EH (cell line): ENCODE measurements at regions not wholly inside any gene's neighbourhood (a gene's known extent, or its start where the extent isn't known, plus 50 kb on each side); places are given as distances from the start of the nearest gene placed in this dataset.
"Not testable (repeated sequence)": the region's sequence is repeated elsewhere in the genome, so short reads cannot be mapped to it uniquely, and the experiment has no call there.

Experiments
- DNase-seq: peaks from one replicate; pipeline ENCODE4 v3.0.0-alpha.2; 2015; ENCODE audit warnings: low read depth

DNA sequence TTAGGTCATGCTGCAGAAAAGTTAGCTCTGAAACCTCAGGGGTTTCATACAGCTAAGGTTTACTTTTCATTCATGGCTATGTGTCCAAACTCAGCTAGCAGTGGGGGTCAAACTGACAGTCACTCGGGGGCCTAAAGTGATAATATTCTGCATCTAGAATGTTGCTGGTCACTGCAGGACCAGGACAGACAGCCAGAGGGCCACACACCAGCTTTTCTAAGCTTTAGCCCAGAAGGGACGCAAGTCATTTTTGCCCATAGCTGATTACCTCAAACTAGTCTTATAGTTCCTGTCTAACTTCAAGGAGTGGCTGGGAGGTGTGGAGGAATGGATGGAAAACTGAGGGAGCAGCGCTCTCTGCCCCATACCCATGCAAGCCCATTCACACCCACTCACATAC is 163.0 kb upstream of the NLRP1 start:
- DNase-seq: no peak

DNA sequence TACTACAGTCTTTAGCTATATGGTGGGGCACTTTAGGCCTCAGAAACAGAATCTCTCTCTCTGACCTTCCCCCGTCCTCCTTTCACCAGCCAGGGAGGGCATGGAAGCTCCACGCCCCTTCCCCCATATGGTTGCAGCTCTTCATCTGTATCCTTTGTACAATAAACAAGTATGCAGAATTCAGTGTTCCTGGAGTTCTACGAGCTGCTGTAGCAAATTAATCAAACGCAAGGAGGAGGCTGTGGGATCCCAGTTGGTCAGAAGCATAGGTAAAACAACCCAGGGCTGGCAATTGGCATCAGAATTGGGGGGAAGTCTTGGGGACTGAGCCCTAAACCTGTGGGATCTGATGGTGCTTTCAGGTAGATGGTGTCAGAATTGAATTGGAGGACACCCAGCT is 163.7 kb upstream of the NLRP1 start:
- DNase-seq: no peak

DNA sequence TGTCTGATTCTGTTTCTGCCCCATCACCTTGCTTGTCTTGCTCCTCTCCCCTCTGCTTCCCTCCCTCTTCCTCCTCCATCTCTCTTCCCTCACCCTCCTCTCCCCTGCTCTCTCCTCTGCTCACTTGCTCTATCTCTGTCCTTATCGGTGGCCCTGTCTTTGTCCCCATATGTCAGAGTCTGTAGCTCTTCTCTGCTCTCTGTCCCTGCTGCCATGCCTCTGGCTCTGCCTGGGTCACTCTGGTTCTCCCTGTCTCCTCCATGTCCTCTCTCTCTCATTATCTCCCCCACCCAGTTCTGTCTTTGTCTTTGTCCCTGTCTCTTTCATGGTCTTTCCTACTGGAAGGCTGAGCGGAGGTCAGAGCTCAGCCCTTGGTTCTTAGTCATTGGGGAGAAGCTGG is 169.1 kb upstream of the NLRP1 start:
- no peak for DNase-seq

DNA sequence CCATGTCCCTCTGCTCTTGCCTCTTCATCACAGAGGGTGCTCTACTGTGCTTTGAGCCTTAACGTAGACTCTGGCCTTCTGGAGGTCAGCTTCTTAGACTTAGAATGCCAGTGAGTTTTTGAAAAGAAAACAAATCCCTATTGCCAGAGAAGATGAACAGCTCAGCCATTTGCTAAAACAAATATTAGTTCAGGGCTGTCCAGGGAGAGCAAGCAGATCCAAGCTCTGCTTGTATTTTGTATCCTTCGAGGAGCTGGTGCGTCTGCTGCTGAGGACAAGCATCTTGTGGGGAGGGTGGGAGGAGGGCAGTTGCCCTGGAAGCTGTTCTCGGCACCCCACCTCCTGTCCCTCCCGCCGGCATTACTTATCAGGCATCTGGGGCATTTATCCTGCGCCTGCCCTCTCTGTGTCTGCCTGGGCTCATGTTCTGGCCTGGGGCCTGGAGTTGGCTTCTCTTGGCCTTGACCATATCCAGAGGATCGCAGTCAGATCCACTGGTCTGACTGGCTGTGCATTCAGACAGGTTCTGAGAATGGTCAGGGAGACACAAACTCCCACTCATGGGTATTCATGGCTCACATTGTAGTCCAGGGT is 173.1 kb upstream of the NLRP1 start:
- DNase-seq: no peak

DNA sequence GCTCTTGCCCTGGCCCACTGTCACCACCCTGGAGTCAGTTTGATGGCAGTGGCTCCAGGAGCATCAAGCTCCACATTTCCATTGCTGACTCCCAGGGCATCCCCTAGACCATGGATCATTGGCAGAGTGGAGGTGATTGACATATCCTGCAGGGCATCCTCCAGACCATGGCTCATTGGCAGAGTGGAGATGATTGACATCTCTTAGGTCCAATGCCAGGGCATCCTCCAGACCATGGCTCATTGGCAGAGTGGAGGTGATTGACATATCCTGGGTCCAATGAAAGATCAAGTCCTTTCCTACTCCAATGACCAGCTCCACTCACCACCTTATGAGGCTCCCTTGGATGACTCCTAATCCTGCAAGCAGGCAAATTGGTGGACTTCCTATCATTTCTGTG is 174.3 kb upstream of the NLRP1 start:
- peak; percentile 50 for DNase-seq

DNA sequence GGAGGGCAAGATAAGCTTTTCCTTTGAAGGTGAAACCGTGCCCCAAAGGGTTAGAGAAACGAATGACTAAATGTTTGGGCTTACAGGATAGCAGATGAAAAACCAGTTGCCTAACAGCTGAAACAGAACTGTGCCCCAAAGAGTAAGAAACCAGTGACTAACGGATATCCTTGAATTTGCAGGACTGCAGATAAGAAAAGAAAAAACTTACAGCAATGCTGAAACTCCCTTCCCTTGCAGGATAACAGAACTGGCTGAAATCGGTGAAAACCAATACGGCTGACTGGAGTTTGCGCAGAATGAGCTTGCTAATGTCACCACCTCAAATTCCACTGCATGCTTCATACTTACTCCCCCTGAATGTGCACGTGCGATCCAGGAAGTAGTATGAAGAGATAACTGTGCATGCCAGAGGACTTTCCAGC is 175.2 kb upstream of the NLRP1 start:
- DNase-seq: no peak

DNA sequence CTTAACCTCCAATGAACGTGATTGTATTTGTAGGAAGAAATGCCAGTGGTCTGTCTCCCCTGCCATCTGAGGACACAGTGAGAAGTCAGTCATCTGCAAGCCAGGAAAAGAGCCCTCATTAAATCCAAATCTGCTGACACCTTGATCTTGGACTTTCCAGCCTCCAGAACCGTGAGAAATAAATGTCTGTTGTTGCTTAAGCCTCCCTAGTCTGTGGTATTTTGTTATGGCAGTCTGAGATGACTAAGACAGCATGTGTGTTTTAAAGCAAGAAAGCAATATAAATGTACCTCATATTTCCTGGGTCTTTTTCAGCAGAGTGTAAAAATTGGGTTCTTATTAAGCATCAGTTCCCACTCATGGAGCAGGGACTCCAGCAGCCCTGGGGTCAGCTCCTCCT is 177.9 kb upstream of the NLRP1 start:
- DNase-seq: peak; percentile 39

DNA sequence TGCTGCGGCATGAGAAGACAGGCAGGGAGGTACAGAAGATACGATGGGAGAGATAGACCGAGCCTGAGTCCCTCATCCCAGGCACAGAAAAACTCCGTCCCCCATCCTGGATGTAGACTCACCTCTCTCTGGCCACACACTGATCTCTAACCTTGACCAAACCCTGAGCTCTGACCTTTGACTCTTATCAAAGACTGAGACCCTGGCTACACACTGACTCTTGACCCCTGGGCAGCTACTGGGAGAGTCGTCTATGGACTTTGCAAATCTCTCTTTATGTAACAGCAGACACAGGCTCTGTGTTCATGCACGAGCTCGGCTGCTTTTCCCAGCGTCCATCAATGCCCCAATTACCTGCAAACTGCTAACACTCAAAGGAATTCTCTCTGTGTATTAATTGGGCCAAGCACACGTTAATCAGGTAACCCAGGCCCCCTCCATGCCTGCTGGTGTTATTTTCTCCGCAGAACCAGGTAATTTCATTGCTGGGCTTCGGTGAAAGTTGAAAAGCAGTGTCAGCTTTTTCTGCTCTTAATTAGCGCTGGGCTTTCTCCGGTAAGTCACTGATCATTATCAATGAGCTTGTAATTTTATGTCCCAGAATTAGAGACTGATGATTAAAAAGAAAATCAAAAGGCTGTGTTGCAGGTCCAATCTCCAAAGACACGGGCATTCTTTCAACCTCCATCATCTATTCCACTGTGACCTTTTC is 179.4 kb upstream of the NLRP1 start:
- DNase-seq: no peak

DNA sequence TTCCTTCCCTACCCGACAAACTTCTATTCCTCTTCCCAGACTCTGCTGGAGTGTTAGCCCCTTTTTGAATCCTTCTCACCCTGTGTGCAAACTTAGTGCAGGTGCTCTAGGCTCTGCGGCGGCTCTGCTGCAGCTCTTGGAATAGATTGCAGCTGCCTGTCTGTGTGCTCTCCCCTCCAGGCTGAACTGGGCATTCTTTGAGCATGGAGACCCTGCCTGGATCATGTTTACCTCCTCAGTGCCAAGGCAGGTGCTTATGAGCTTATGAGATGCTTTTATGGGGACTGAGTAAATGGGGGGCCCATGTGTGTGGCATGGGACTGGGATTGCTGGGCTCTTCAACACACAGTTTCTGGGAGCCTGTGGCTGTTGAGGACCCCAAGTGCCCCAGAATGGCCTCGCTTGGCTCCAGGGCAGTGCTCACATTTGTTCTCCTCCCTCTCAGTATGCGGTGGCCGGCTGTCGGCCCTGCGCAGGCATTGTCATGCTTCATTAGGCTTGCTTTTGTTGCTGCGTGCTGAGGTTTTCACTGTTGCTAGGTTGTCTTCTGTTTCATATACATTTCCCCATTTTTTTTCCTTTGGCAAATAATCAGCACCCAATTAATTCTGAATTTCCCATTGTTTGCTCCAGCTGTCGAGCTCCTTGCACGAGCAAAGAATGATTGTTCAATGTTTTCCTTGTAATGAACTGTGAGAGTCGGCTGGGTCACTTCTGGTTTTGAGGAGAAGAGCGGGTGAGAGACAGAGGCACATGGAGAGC is 185.5 kb upstream of the NLRP1 start:
- DNase-seq: no peak

DNA sequence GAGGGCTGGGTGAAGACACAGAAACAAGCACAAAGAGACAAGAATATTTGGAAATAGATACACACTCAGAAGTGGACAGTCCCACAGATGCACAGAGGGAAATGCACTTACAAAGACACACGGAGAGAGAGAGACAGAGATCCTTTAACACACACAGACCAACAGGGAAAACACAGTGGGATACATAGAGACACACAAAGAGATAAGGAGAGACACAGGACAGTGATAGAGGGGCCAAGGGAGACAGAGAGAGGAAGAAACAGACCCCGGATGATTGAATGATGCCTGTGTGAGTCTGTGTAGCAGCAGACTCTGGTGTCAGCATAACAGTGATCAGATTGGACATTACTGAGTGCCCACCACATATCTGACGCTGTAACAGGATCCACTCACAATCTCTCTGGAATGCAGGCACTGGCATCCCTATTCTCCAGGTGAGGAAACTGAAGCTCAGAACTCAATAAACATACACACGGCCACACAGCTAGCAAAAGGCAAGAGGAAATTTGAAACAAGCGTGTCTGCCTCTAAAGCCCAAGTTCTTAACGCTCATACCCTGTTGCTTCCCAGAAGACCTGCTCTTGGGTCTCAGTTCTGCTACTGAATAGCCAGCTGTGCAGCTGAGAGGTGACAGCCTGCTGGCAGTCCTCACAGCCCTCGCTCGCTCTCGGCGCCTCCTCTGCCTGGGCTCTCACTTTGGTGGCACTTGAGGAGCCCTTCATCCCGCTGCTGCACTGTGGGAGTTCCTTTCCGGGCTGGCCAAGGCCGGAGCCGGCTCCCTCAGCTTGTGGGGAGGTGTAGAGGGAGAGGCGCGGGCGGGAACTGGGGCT is 186.3 kb upstream of the NLRP1 start:
- no peak for DNase-seq

DNA sequence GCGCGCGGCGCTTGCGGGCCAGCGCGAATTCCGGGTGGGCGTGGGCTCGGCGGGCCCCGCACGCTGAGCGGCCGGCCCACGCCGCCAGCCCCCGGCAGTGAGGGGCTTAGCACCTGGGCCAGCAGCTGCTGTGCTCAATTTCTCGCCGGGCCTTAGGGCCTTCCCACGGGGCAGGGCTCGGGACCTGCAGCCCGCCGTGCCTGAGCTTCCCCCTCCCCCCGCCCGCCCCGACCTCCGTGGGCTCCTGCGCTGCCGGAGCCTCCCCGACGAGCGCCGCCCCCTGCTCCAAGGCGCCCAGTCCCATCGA is 186.9 kb upstream of the NLRP1 start:
- not testable (repeated sequence) for DNase-seq

DNA sequence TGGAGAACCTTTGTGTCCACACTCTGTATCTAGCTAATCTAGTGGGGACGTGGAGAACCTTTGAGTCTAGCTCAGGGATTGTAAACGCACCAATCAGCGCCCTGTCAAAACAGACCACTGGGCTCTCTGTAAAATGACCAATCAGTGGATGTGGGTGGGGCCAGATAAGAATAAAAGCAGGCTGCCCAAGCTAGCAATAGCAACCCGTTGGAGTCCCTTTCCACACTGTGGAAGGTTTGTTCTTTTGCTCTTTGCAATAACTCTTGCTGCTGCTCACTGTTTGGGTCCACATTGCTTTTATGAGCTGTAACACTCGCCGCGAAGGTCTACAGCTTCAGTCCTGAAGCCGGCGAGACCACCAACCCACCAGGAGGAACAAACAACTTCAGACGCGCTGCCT is 187.7 kb upstream of the NLRP1 start:
- DNase-seq: not testable (repeated sequence)

DNA sequence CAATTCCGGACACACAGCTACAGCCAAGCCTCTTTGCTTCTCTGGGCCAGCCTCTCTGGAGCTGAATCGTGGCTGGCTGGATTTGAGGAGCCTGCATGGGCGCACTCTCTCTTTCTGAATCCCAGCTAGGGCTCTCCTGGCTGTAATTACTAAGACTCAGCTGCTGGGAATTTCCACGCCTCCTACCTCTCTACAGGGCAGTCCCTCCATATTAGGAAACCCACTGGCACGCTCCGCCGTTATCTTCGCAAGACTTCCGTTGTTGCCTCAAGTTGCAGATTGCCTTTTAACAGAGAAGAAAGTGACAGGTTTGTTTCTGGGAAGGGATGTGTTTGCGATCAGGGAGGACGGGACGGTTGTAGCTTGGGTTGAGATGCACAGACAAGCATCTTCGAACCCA is 188.4 kb upstream of the NLRP1 start:
- DNase-seq: no peak

DNA sequence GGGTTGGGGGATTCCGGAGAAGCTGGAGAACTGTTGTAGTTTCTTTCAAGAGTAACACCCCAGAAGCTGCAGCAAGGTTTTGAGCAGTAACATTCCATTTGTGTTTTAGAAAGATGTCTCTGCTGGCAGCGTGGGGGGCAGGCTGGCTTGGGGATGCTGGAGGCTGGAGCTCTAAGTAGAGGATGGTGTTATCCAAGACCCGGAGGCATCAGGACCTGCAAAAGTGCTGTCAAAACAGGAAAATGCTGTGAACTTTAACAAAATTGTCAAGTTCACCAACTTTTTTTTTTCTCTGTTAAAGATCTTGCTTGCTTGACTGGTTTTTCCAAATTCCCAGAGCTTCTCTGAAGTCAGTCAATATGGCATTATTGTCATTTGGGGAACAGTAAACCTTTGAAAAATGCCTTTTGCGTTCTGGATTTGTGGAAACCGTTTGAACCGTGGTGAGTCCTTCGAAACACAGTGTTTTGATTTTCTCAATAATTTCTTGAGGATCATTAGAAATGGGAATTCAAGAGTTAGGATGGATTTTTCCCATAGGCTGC is 189.6 kb upstream of the NLRP1 start:
- DNase-seq: no peak

DNA sequence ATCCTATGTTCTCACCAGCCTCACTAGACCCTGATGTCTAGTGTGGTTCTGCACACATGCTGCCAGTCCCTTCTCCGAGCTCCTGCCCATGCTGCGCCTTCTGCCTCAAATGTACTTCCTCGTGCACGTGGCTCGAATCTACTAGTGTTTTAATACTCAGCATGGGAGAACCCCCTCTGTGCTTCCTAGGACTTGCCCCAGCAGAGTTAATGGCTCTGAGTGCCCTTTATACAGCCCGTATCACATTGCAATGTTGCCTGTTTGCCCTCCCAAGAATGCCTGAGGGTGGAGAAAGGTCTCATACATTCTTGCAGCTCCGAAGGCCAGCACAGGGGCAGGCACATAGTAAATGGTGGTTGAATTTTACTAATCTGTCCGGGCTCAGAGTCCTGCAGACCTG is 190.8 kb upstream of the NLRP1 start:
- DNase-seq: no peak

DNA sequence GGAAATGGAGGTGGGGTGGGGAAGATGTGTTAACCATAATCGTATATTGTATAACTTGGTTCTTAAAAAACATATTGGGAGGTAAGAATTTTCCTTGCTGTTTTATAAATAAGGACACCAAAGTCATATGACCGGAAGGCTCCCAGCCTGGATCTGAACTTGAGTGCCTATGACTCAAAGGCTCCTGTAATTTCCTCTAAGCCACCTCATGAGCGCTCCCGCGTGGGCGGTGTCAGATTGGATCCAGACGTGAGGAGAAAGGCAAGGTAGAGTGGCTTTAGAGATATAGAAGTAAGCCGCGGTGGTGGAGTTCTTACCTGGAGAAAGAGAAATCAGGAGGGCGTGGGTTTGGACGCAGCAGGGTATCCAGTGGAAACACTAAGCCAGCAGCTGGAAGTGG is 196.2 kb upstream of the NLRP1 start:
- peak; percentile 78 for DNase-seq

DNA sequence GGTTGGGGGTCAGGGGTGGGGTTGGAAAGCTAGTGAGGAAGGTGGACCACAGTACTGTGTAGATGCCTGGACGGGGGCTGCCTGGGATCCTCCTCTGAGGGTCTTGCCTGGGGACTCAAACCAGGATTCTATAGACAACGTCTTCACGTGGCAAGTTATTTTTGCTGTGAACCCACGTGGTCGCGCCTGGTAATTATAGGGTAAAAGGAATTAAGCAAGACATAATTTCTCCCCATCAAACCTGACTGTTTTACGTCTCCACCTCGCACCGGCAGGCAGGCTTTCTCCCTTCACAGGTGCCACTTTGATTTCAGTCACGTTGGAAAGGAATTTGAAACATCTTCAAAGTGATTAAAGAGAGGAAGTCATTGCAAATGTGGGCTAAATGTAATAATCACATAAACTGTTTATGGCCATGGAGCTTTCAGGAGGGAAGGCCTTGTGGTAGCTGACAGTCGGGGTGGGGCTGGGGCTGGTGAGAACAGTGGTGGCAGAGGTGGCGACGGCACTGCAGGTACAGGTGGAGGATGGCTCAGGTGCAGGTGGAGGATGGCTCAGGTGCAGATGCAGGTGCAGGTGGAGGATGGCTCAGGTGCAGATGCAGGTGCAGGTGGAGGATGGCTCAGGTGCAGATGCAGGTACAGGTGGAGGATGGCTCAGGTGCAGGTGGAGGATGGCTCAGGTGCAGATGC is 197.1 kb upstream of the NLRP1 start:
- no peak for DNase-seq

DNA sequence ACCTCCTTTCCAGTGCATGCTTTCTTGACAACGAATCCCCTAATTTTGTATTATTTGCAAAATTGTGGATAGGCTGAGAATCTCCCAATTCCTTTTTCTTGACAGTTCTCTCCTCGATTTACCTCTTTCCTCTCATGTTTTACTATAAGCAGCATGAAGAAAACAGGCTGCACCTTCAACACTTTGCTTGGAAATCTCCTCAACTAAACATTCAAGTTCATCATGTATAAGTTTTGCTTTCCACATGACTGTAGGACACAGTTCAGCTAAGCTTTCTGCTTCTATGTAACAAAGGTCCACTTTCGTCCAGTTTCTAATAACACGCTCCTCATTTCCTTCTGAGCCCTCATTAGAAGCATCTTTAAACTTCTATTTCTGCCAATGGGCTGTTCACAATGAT is 199.0 kb upstream of the NLRP1 start:
- DNase-seq: no peak

DNA sequence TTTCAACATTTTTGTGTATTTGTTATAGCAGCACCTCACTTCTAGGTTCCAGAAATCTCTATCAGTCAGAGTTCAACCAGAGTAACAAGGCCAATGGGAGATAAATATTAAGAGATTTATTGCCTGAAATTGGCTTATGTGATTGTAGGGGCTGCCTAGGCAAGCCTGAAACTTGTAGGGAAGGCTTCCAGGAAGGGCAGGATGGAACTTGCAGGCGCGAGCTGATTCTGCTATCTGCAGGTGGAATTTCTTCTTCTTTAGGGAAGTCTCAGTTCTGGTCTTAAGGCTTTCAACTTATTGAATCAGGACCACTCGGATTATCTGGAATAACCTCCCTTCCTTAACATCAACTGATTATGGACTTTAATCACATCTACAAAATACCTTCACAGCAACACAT is 199.5 kb upstream of the NLRP1 start:
- DNase-seq: no peak

DNA sequence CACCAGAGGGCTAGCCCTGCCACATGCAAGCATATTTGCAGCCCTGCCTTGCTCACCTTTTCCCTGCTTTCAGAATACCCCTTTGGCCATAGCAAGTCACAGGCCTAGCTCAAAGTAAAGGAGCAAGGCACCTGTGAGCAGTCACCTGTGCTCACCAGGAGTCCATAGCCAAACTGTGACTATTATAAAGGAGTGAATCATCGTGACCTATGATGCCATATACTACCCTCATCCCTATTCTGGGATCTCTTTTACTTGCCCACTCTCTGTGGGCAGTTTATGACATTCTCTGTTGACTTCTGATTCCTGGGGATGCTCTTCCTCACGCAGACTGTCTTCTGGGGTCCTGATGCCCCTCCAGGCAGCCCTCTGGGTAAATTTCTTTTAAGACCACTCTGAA is 200.5 kb upstream of the NLRP1 start:
- no peak for DNase-seq

DNA sequence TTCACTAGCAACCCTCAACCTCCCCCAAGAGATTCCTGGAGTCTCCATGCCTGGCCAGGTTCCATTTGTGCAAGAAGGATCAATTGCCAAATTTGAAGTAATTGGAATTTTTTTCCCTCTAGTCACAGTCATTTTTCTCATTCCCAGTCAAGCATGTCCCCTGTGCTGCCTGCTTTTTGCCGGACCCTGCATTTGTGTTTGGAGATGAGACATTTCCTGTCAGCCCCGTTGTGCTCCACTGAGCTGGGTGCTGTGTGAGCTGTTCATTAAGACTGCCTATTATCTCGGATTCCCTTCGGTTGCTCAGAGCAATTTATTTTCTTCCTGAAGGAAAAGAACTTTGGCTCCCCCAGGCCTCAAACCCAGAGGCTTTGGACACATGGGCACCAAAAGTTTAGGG is 201.0 kb upstream of the NLRP1 start:
- peak; percentile 94 for DNase-seq
